ENCODE measurements at regions not wholly inside any gene's neighbourhood (a gene's known extent, or its start where the extent isn't known, plus 50 kb on each side); places are given as distances from the start of the nearest gene placed in this dataset.

GRCh38 chr11:69972351-69972802 lies 105.7 kb upstream of the ANO1 start:
- DNase-seq (ENCODE audit: low spot score): no peak

- DNase-seq (ENCODE audit: low spot score): no peak
These were observed 103.6 kb upstream of the ANO1 start for GRCh38 chr11:69974528-69974927.

- DNase-seq (ENCODE audit: low spot score): no peak
These were observed 102.3 kb upstream of the ANO1 start for GRCh38 chr11:69975822-69976221.

- no peak for DNase-seq (ENCODE audit: low spot score)
These were observed 101.3 kb upstream of the ANO1 start for GRCh38 chr11:69976794-69977193.

- DNase-seq (ENCODE audit: low spot score): no peak
These were observed 100.2 kb upstream of the ANO1 start for GRCh38 chr11:69977951-69978350.

- DNase-seq (ENCODE audit: low spot score): no peak
These were observed 99.1 kb upstream of the ANO1 start for GRCh38 chr11:69978841-69979614.

- no peak for DNase-seq (ENCODE audit: low spot score)
These were observed 98.5 kb upstream of the ANO1 start for GRCh38 chr11:69979632-69980031.

GRCh38 chr11:69981119-69981784 lies 96.9 kb upstream of the ANO1 start:
- no peak for DNase-seq (ENCODE audit: low spot score)

- no peak for DNase-seq (ENCODE audit: low spot score)
These were observed 95.2 kb upstream of the ANO1 start for GRCh38 chr11:69982690-69983570.

- no peak for DNase-seq (ENCODE audit: low spot score)
These were observed 94.6 kb upstream of the ANO1 start for GRCh38 chr11:69983571-69983877.

GRCh38 chr11:69983897-69984438 lies 94.1 kb upstream of the ANO1 start:
- DNase-seq (ENCODE audit: low spot score): no peak

GRCh38 chr11:69984457-69985261 lies 93.5 kb upstream of the ANO1 start:
- no peak for DNase-seq (ENCODE audit: low spot score)

GRCh38 chr11:69985331-69985640 lies 92.8 kb upstream of the ANO1 start:
- DNase-seq (ENCODE audit: low spot score): no peak

- DNase-seq (ENCODE audit: low spot score): no peak
These were observed 92.3 kb upstream of the ANO1 start for GRCh38 chr11:69985641-69986439.

- no peak for DNase-seq (ENCODE audit: low spot score)
These were observed 91.7 kb upstream of the ANO1 start for GRCh38 chr11:69986440-69986787.

GRCh38 chr11:69986830-69987229 lies 91.3 kb upstream of the ANO1 start:
- DNase-seq (ENCODE audit: low spot score): no peak

GRCh38 chr11:69992026-69992425 lies 86.1 kb upstream of the ANO1 start:
- DNase-seq (ENCODE audit: low spot score): no peak

- DNase-seq (ENCODE audit: low spot score): no peak
These were observed 85.0 kb upstream of the ANO1 start for GRCh38 chr11:69992943-69993694.

GRCh38 chr11:69994810-69995209 lies 83.3 kb upstream of the ANO1 start:
- DNase-seq (ENCODE audit: low spot score): no peak

GRCh38 chr11:69995697-69996096 lies 82.4 kb upstream of the ANO1 start:
- no peak for DNase-seq (ENCODE audit: low spot score)
